H9 (cell line): ENCODE measurements at regions not wholly inside any gene's neighbourhood (a gene's known extent, or its start where the extent isn't known, plus 50 kb on each side); places are given as distances from the start of the nearest gene placed in this dataset.

Source experiments
- DNase-seq: peaks from one replicate; pipeline ENCODE4 v3.0.0-alpha.2; 2017
- H2AFZ ChIP-seq: one replicate; pipeline ENCODE4 v1.6.1; 2013; ENCODE audit warnings: mild to moderate bottlenecking, low read length, control low read depth, moderate library complexity
- H2AK5ac ChIP-seq: 2 replicates; pipeline ENCODE4 v1.6.1; 2013; ENCODE audit warnings: low read length, control low read depth, mixed read lengths; ENCODE audit not compliant: insufficient read length
- H2BK120ac ChIP-seq: one replicate; pipeline ENCODE4 v1.6.1; 2013; ENCODE audit warnings: low read depth, mild to moderate bottlenecking, low read length, control low read depth, inconsistent platforms; ENCODE audit not compliant: poor library complexity, severe bottlenecking
- H2BK12ac ChIP-seq: 2 replicates; pipeline ENCODE4 v1.6.1; 2013; ENCODE audit warnings: low read length, control low read depth, mixed read lengths, low read depth; ENCODE audit not compliant: insufficient read length
- H2BK15ac ChIP-seq: 2 replicates; pipeline ENCODE4 v1.6.1; 2013; ENCODE audit warnings: low read depth, low read length, control low read depth
- H2BK20ac ChIP-seq: one replicate; pipeline ENCODE4 v1.6.1; 2013; ENCODE audit warnings: low read depth, mild to moderate bottlenecking, low read length, control low read depth, inconsistent platforms; ENCODE audit not compliant: poor library complexity, severe bottlenecking
- H2BK5ac ChIP-seq: 2 replicates; pipeline ENCODE4 v1.6.1; 2013; ENCODE audit warnings: low read length, control low read depth, mixed read lengths; ENCODE audit not compliant: insufficient read length
- H3K14ac ChIP-seq: 2 replicates; pipeline ENCODE4 v1.6.1; 2013; ENCODE audit warnings: low read length, control low read depth; ENCODE audit not compliant: insufficient read depth
- H3K18ac ChIP-seq: 2 replicates; pipeline ENCODE4 v1.6.1; 2013; ENCODE audit warnings: low read depth, mild to moderate bottlenecking, mixed read lengths, low read length, control low read depth; ENCODE audit not compliant: insufficient read length
- H3K23ac ChIP-seq: 2 replicates; pipeline ENCODE4 v1.6.1; 2013; ENCODE audit warnings: low read length, control low read depth, mixed read lengths, low read depth; ENCODE audit not compliant: insufficient read length
- H3K23me2 ChIP-seq: 2 replicates; pipeline ENCODE4 v1.6.1; 2013; ENCODE audit warnings: low read depth, mild to moderate bottlenecking, mixed read lengths, low read length, control low read depth; ENCODE audit not compliant: insufficient read length, poor library complexity, severe bottlenecking
- H3K27ac ChIP-seq: 2 replicates; pipeline ENCODE4 v1.5.1; 2013; ENCODE audit warnings: low read length, control low read depth, mixed read lengths, low read depth; ENCODE audit not compliant: insufficient read length
- H3K27me3 ChIP-seq: 2 replicates; pipeline ENCODE4 v1.6.1; 2013; ENCODE audit warnings: low read length, control low read depth, inconsistent platforms; ENCODE audit not compliant: insufficient read depth
- H3K4ac ChIP-seq: 2 replicates; pipeline ENCODE4 v1.6.1; 2013; ENCODE audit warnings: low read depth, mild to moderate bottlenecking, control low read depth, inconsistent platforms, low read length, moderate library complexity
- H3K4me1 ChIP-seq: 2 replicates; pipeline ENCODE4 v1.6.1; 2013; ENCODE audit warnings: low read length, control low read depth, inconsistent platforms; ENCODE audit not compliant: insufficient read depth
- H3K4me2 ChIP-seq: 2 replicates; pipeline ENCODE4 v1.6.1; 2013; ENCODE audit warnings: low read length, control low read depth, mixed read lengths; ENCODE audit not compliant: insufficient read length, insufficient read depth
- H3K56ac ChIP-seq: 2 replicates; pipeline ENCODE4 v1.6.1; 2013; ENCODE audit warnings: low read depth, mild to moderate bottlenecking, mixed read lengths, low read length, control low read depth; ENCODE audit not compliant: insufficient read length
- H3K79me1 ChIP-seq: 2 replicates; pipeline ENCODE4 v1.6.1; 2013; ENCODE audit warnings: low read depth, mild to moderate bottlenecking, moderate library complexity, low read length, control low read depth, inconsistent platforms; ENCODE audit not compliant: insufficient read depth, poor library complexity, severe bottlenecking
- H3K79me2 ChIP-seq: 2 replicates; pipeline ENCODE4 v1.6.1; 2013; ENCODE audit warnings: low read length, control low read depth, inconsistent platforms; ENCODE audit not compliant: insufficient read depth
- H3K9ac ChIP-seq: 2 replicates; pipeline ENCODE4 v1.6.1; 2013; ENCODE audit warnings: low read length, control low read depth, mixed read lengths; ENCODE audit not compliant: insufficient read length; ENCODE audit errors: extremely low read depth
- H3K9me3 ChIP-seq: one replicate; pipeline ENCODE4 v1.6.1; 2013; ENCODE audit warnings: low read depth, low read length, inconsistent platforms; ENCODE audit not compliant: control insufficient read depth
- H3T11ph ChIP-seq: one replicate; pipeline ENCODE4 v1.6.1; 2013; ENCODE audit warnings: mild to moderate bottlenecking, low read length, control low read depth, inconsistent platforms
- H4K20me1 ChIP-seq: one replicate; pipeline ENCODE4 v1.6.1; 2013; ENCODE audit not compliant: control insufficient read depth, insufficient read length, insufficient read depth
- H4K5ac ChIP-seq: 2 replicates; pipeline ENCODE4 v1.6.1; 2013; ENCODE audit warnings: low read depth, mild to moderate bottlenecking, mixed read lengths, low read length, control low read depth; ENCODE audit not compliant: insufficient read length
- H4K8ac ChIP-seq: replicated peaks from 2 replicates; pipeline ENCODE4 v1.6.1; 2013; ENCODE audit warnings: low read length, control low read depth, mixed read lengths, low read depth; ENCODE audit not compliant: insufficient read length
- H4K91ac ChIP-seq: 2 replicates; pipeline ENCODE4 v1.6.1; 2013; ENCODE audit warnings: low read depth, mild to moderate bottlenecking, moderate library complexity, mixed read lengths, low read length, control low read depth; ENCODE audit not compliant: insufficient read length
- H3K27ac Mint-ChIP-seq, 3 experiments: 2 replicates in 2 of 3; 3 replicates in 1 of 3; pipeline ENCODE4 v1.8.0; 2020 to 2021; ENCODE audit warnings: mixed read lengths in 3 of 3, mild to moderate bottlenecking in 1 of 3, moderate library complexity in 1 of 3
- H3K27me3 Mint-ChIP-seq: 2 replicates; pipeline ENCODE4 v1.8.0; 2021; ENCODE audit warnings: low read depth, mild to moderate bottlenecking, moderate library complexity, mixed read lengths
- H3K36me3 Mint-ChIP-seq, 3 experiments: 2 replicates in 2 of 3; 3 replicates in 1 of 3; pipeline ENCODE4 v1.8.0; 2020 to 2021; ENCODE audit warnings: low read depth in 3 of 3, mixed read lengths in 3 of 3; ENCODE audit not compliant: insufficient read depth in 1 of 3
- H3K4me1 Mint-ChIP-seq, 2 experiments: 2 replicates each; pipeline ENCODE4 v1.8.0; 2020; ENCODE audit warnings: mixed read lengths in 2 of 2
- H3K4me3 Mint-ChIP-seq, 2 experiments: 2 replicates in 1 of 2; 3 replicates in 1 of 2; pipeline ENCODE4 v1.8.0; 2020 to 2021; ENCODE audit warnings: mild to moderate bottlenecking in 2 of 2, mixed read lengths in 2 of 2, moderate library complexity in 1 of 2
- H3K9me3 Mint-ChIP-seq, 2 experiments: 2 replicates in 1 of 2; 3 replicates in 1 of 2; pipeline ENCODE4 v1.8.0; 2020; ENCODE audit warnings: mild to moderate bottlenecking in 2 of 2, mixed read lengths in 2 of 2, moderate library complexity in 1 of 2
- CTCF ChIP-seq: fragments of 200-600 bp; sonication (generic); conservative IDR thresholded peaks from 3 replicates; pipeline ENCODE4 v1.8.0; 2021; ENCODE audit warnings: antibody characterized with exemption, mild to moderate bottlenecking
- WGBS: extraction: QIAGEN DNeasy Blood & Tissue Kit; methylation state at CpG from one replicate; pipeline ENCODE4 v1.1.7; 2013; ENCODE audit warnings: missing lambda C conversion rate, low lambda C conversion rate, mixed read lengths; ENCODE audit not compliant: insufficient read length; ENCODE audit errors: extremely low coverage; 5-methylcytosine and 5-hydroxymethylcytosine counted together

- no CpG with 5 or more reads among the region's 1 CpG for WGBS
- H3K4me1 ChIP-seq = no peaks in the 10 kb centered on the region
- peaks cover 3 to 9% of the 10 kb centered on the region in 2 experiments; a peak in 3 of 4 replicates for H3K4me1 Mint-ChIP-seq
- no peak overlapping the region for H2BK120ac ChIP-seq
- H3K14ac ChIP-seq = no peak overlapping the region
- H3K27ac ChIP-seq = no peak overlapping the region
- no peak overlapping the region for H4K8ac ChIP-seq
- H3K56ac ChIP-seq = no peak overlapping the region
- no peak overlapping the region for H3K23ac ChIP-seq
- H3K18ac ChIP-seq = no peak overlapping the region
- TF ChIP-seq CTCF = no peak
- no peaks in the 10 kb centered on the region for H3K79me1 ChIP-seq
- no peaks in the 10 kb centered on the region for H4K20me1 ChIP-seq
- no peak overlapping the region for H3K27ac Mint-ChIP-seq
- no peaks in the 10 kb centered on the region for H3K23me2 ChIP-seq
- H3K27me3 ChIP-seq = no peaks in the 10 kb centered on the region
- no peak overlapping the region for H2BK5ac ChIP-seq
- no peak overlapping the region for H3K4me3 Mint-ChIP-seq
- no peaks in the 10 kb centered on the region for H3K79me2 ChIP-seq
- H3K9ac ChIP-seq = no peak overlapping the region
- H3K4me2 ChIP-seq = no peak overlapping the region
- no peak overlapping the region for H4K5ac ChIP-seq
- H3T11ph ChIP-seq = no peak overlapping the region
- H2BK20ac ChIP-seq = no peak overlapping the region
- no peak overlapping the region for H2BK12ac ChIP-seq
- H3K27me3 Mint-ChIP-seq = no peaks in the 10 kb centered on the region
- no peak overlapping the region for H2AFZ ChIP-seq
- no peak overlapping the region for H3K4ac ChIP-seq
- H3K36me3 Mint-ChIP-seq = peaks cover 0 to 9% (median 7%) of the 10 kb centered on the region in 3 experiments; a peak in 2 of 7 replicates
- H2AK5ac ChIP-seq = no peak overlapping the region
- H3K9me3 Mint-ChIP-seq = peaks cover 5 to 7% of the 10 kb centered on the region in 2 experiments; a peak in 2 of 5 replicates
- no peak overlapping the region for H4K91ac ChIP-seq
- no peak overlapping the region for H2BK15ac ChIP-seq
- no peak for DNase-seq
- no peaks in the 10 kb centered on the region for H3K9me3 ChIP-seq
These were observed 65.8 kb upstream of the PLCL2 start for GRCh38 chr3:16818945-16819344.
